ENCODE measurements at regions not wholly inside any gene's neighbourhood (a gene's known extent, or its start where the extent isn't known, plus 50 kb on each side); places are given as distances from the start of the nearest gene placed in this dataset.

DNA sequence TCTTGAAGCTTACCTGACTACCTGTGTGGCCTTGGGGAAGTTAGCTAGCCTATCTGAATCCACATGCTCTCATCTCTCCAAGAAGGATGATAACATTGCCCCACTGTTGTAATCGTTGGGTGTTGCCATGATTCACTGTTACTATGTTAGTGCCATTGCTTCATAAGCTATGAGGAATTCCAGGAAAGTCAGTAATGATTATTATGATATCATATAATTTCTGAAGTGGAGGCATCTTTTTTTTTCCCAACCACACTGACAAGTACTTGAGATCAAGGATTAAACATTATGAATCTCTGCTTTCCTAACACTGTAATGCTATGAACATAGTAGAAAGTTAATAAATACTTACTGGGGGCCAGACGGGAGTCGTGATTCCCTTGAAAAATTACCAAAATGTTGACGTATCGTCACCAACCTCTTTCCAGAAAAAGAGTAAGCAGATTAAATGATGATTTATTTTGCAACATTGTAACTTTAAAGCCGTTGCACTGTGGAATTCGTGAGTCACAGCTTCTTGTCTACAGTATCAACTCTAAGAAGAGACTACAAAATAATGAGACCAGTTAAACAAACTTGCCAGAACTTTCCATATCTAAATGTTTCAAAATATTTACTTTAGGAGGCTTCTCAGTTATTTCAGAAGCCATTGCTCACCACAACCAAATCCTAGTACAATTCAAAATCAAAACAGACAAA is 459.9 kb downstream of the PIK3C3 start:
- 95 to 99% methylated on average over 7 of the region's 7 CpGs for WGBS, 2 experiments

DNA sequence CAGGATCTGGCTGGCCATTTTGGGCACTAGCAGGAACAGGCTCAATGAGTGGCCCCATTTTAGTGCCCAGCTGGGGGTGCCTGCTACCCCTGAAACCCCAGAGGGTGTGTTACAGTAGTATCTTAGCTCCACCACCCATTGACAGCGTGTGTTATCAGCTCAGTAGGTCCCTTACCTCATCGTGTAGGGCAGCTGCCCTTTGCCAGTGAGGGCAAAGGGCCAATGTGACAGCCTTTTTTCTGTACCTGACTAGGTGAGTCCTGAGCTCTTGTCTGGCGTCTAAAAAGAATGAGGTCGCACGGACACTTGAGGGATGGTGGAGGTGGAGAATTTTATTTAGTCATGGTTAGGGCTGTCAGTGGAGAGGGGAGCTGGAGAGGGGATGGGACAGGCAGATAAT is 462.2 kb downstream of the PIK3C3 start:
- Histone ChIP-seq H3K4me1 (ENCODE audit: control insufficient read depth, insufficient read depth, low read length) (no peaks in the 10 kb centered on the region), H3K9me3 (ENCODE audit: control insufficient read depth, low read length) (no peaks in the 10 kb centered on the region), H3K4me3 (ENCODE audit: insufficient read depth, low read depth, low read length) (no peak overlapping the region), H3K27ac (ENCODE audit: insufficient read depth, low read depth, low read length, poor library complexity, severe bottlenecking) (no peak overlapping the region), H3K36me3 (ENCODE audit: control insufficient read depth, insufficient read depth, low read length) (no peaks in the 10 kb centered on the region), H3K27me3 (ENCODE audit: control insufficient read depth, insufficient read depth, low read length, poor library complexity, severe bottlenecking) (no peaks in the 10 kb centered on the region)
- WGBS, 2 experiments = 96% methylated on average over 5 of the region's 5 CpGs

More for the DNA sequence above, 459.9 kb downstream of the PIK3C3 start:
- Histone ChIP-seq H3K27me3 (ENCODE audit: control insufficient read depth, insufficient read depth, low read length, poor library complexity, severe bottlenecking) (no peaks in the 10 kb centered on the region), H3K4me3 (ENCODE audit: insufficient read depth, low read depth, low read length) (no peak overlapping the region), H3K36me3 (ENCODE audit: control insufficient read depth, insufficient read depth, low read length) (no peaks in the 10 kb centered on the region), H3K4me1 (ENCODE audit: control insufficient read depth, insufficient read depth, low read length) (no peaks in the 10 kb centered on the region), H3K27ac (ENCODE audit: insufficient read depth, low read depth, low read length, poor library complexity, severe bottlenecking) (no peak overlapping the region), H3K9me3 (ENCODE audit: control insufficient read depth, low read length) (no peaks in the 10 kb centered on the region)

DNA sequence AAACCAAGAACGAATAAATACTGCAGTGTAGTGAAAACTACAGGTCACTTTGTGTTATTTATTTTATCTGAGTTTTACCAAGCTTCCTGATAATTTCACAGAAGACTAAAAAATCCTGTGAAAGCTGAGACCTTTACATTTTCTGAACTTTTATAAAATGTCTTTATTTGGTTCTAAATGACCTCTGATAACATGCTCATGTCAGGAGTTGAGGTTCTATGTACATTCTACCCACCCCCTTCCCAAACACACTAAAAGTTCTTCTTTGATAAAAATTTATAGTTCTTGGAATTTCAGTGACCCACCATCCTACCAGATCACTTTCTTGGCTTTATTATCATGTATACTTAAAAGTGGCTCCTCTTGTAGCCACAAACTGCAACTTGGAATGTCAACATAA is 463.1 kb downstream of the PIK3C3 start:
- Histone ChIP-seq H3K27me3 (ENCODE audit: control insufficient read depth, insufficient read depth, low read length, poor library complexity, severe bottlenecking) (no peaks in the 10 kb centered on the region), H3K9me3 (ENCODE audit: control insufficient read depth, low read length) (no peaks in the 10 kb centered on the region), H3K4me1 (ENCODE audit: control insufficient read depth, insufficient read depth, low read length) (no peaks in the 10 kb centered on the region), H3K27ac (ENCODE audit: insufficient read depth, low read depth, low read length, poor library complexity, severe bottlenecking) (no peak overlapping the region), H3K4me3 (ENCODE audit: insufficient read depth, low read depth, low read length) (no peak overlapping the region), H3K36me3 (ENCODE audit: control insufficient read depth, insufficient read depth, low read length) (no peaks in the 10 kb centered on the region)
- WGBS, 2 experiments = 92% methylated on average over 1 of the region's 1 CpG; no CpG with 5 or more reads in 1 of the 2 experiments

DNA sequence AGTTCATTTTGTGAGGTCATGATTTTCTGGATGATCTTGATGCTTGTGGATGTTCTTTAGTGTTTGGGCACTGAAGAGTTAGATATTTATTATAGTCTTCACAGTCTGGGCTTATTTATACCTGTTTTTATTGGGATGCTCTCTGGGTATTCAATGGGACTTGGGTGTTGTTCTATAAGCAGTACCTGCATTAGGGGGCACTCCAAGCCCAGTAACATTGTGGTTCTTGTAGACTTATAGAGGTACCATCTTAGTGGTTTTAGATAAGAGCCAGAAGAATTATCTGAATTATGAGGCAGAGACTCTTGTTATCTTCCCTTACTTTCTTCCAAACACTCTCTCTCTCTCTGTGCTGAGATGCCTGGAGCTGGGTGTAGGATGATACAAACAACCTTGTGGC is 470.0 kb downstream of the PIK3C3 start:
- no peaks in the 10 kb centered on the region for H3K9me3 ChIP-seq (ENCODE audit: control insufficient read depth, low read length)
- no peaks in the 10 kb centered on the region for H3K36me3 ChIP-seq (ENCODE audit: control insufficient read depth, insufficient read depth, low read length)
- H3K27ac ChIP-seq (ENCODE audit: insufficient read depth, low read depth, low read length, poor library complexity, severe bottlenecking) = no peak overlapping the region
- H3K4me1 ChIP-seq (ENCODE audit: control insufficient read depth, insufficient read depth, low read length) = no peaks in the 10 kb centered on the region
- H3K4me3 ChIP-seq (ENCODE audit: insufficient read depth, low read depth, low read length) = no peak overlapping the region
- no peaks in the 10 kb centered on the region for H3K27me3 ChIP-seq (ENCODE audit: control insufficient read depth, insufficient read depth, low read length, poor library complexity, severe bottlenecking)

DNA sequence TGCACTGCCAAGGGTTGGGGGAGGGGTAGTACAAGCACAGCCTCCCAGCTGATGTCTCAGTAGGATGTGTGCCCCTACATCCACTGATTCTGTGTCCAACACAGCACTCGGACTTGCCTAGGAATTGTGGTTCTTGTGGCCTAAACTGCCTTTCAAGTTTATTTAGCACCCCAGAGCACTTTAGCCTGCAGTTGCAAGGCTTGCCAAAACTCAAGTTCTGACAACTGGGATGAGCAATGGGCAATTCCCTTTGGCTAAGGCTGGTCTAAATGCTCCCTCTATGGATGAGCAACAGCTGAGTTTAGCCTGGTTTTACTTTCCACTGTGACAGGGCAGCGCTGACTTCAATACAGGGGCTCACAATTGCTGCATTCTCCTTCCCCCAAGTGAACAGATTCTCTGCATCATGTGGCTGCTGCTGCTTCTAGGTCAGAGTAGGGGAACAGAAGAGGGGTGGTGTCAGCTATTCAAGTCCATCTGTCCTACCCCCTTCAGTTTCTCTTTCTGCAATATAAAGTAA is 471.5 kb downstream of the PIK3C3 start:
- H3K9me3 ChIP-seq (ENCODE audit: control insufficient read depth, low read length) = no peaks in the 10 kb centered on the region
- no peak overlapping the region for H3K27ac ChIP-seq (ENCODE audit: insufficient read depth, low read depth, low read length, poor library complexity, severe bottlenecking)
- no peak overlapping the region for H3K4me3 ChIP-seq (ENCODE audit: insufficient read depth, low read depth, low read length)
- no peaks in the 10 kb centered on the region for H3K27me3 ChIP-seq (ENCODE audit: control insufficient read depth, insufficient read depth, low read length, poor library complexity, severe bottlenecking)
- H3K36me3 ChIP-seq (ENCODE audit: control insufficient read depth, insufficient read depth, low read length) = no peaks in the 10 kb centered on the region
- H3K4me1 ChIP-seq (ENCODE audit: control insufficient read depth, insufficient read depth, low read length) = no peaks in the 10 kb centered on the region
- 82 to 90% methylated on average over 2 of the region's 2 CpGs for WGBS, 2 experiments

DNA sequence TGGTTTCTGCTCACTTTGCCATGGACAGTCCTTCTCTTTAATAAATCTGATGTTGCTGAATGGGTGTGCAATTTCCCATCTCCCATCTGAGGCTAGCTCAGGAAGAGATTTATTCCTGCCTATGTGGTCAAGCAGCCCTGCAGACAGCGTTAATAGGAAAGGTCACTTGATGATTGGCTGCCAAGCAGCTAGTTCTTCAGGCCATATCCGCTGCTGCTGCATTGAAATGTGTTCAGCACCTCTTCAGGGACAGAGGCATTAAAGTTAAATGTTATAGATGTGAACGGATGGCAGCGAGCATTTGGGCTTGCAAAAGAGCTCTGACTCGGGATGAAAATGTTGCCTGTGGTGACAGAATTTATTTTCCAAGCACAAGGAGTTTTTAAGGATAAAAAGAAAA is 474.2 kb downstream of the PIK3C3 start:
- Histone ChIP-seq H3K27ac (ENCODE audit: insufficient read depth, low read depth, low read length, poor library complexity, severe bottlenecking) (no peak overlapping the region), H3K9me3 (ENCODE audit: control insufficient read depth, low read length) (no peaks in the 10 kb centered on the region), H3K4me3 (ENCODE audit: insufficient read depth, low read depth, low read length) (no peak overlapping the region), H3K4me1 (ENCODE audit: control insufficient read depth, insufficient read depth, low read length) (no peaks in the 10 kb centered on the region), H3K27me3 (ENCODE audit: control insufficient read depth, insufficient read depth, low read length, poor library complexity, severe bottlenecking) (no peaks in the 10 kb centered on the region), H3K36me3 (ENCODE audit: control insufficient read depth, insufficient read depth, low read length) (no peaks in the 10 kb centered on the region)
- WGBS, 2 experiments = 85 to 92% methylated on average over 5 of the region's 5 CpGs

DNA sequence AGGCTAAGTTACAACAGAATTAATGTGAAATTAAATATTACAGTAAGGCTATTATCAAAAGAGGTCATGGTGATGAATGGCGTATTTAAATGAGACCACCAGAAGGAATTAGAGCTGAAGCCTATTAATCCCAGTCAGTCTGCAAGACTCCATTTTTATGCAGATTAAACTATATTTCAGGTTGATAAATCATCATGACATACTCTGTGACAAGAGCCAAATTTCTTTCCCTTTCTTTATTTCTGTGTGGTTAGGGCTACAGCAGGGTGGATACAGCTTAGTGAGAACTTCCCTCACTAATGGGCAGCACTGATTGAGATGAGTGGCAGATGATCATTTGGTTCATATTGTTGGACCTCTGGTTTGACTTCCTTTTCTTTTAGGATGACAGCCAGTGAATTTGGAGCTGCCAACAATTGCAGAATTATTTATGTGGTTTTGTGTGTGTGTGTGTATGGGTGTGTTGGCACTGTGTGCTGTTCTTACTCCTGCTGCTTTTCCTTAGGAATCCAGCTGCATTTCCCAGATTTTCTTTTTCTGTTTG is 481.3 kb downstream of the PIK3C3 start:
- WGBS, 2 experiments = 92 to 100% methylated on average over 1 of the region's 1 CpG

DNA sequence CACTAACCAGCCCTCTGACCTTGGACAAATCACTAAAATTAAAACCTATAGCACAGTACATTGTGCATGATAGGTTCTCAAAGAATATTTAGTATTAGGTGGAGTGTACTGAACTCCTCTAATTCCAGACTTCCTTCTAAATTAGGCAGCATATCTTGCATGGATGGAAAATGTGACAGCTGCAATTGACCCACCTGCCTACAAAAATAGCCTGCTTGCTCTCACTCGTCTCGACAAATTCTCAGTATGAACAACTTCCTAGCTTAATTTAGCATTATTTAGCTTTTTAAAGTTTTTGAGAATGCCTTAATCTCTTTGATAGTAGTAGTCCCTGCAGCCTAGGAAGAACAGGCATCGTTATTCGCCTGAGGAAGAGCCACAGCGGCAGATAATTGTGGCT is 482.0 kb downstream of the PIK3C3 start:
- no peaks in the 10 kb centered on the region for H3K36me3 ChIP-seq (ENCODE audit: control insufficient read depth, insufficient read depth, low read length)
- no peak overlapping the region for H3K4me3 ChIP-seq (ENCODE audit: insufficient read depth, low read depth, low read length)
- no peak overlapping the region for H3K27ac ChIP-seq (ENCODE audit: insufficient read depth, low read depth, low read length, poor library complexity, severe bottlenecking)
- H3K9me3 ChIP-seq (ENCODE audit: control insufficient read depth, low read length) = no peaks in the 10 kb centered on the region
- no peaks in the 10 kb centered on the region for H3K27me3 ChIP-seq (ENCODE audit: control insufficient read depth, insufficient read depth, low read length, poor library complexity, severe bottlenecking)
- 97 to 100% methylated on average over 3 to 5 of the region's 5 CpGs for WGBS, 2 experiments
- no peaks in the 10 kb centered on the region for H3K4me1 ChIP-seq (ENCODE audit: control insufficient read depth, insufficient read depth, low read length)

More for the DNA sequence above, 481.3 kb downstream of the PIK3C3 start:
- H3K27ac ChIP-seq (ENCODE audit: insufficient read depth, low read depth, low read length, poor library complexity, severe bottlenecking) = no peak overlapping the region
- no peaks in the 10 kb centered on the region for H3K36me3 ChIP-seq (ENCODE audit: control insufficient read depth, insufficient read depth, low read length)
- H3K9me3 ChIP-seq (ENCODE audit: control insufficient read depth, low read length) = no peaks in the 10 kb centered on the region
- H3K27me3 ChIP-seq (ENCODE audit: control insufficient read depth, insufficient read depth, low read length, poor library complexity, severe bottlenecking) = no peaks in the 10 kb centered on the region
- no peaks in the 10 kb centered on the region for H3K4me1 ChIP-seq (ENCODE audit: control insufficient read depth, insufficient read depth, low read length)
- no peak overlapping the region for H3K4me3 ChIP-seq (ENCODE audit: insufficient read depth, low read depth, low read length)

DNA sequence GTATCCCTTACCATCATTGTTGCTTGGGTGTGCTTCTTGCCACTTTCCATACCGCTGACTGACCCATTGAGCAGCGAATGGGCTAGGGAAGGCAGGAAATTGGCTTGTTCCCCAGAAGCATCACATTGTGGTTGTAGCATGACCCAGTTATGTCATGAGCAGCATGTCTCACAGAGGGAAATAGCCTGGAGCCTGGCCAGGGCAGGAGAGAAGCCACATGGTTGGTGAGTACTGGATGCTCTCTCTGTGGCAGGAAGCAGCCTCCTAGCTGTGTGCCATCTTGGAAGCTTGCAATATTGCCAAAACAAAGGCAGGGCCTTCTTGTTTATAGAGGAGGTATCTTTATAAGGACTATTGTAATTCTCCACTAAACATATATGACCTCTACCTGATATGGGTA is 482.6 kb downstream of the PIK3C3 start:
- Histone ChIP-seq H3K36me3 (ENCODE audit: control insufficient read depth, insufficient read depth, low read length) (no peaks in the 10 kb centered on the region), H3K27me3 (ENCODE audit: control insufficient read depth, insufficient read depth, low read length, poor library complexity, severe bottlenecking) (no peaks in the 10 kb centered on the region), H3K27ac (ENCODE audit: insufficient read depth, low read depth, low read length, poor library complexity, severe bottlenecking) (no peak overlapping the region), H3K4me3 (ENCODE audit: insufficient read depth, low read depth, low read length) (no peak overlapping the region), H3K9me3 (ENCODE audit: control insufficient read depth, low read length) (no peaks in the 10 kb centered on the region), H3K4me1 (ENCODE audit: control insufficient read depth, insufficient read depth, low read length) (no peaks in the 10 kb centered on the region)
- 95% methylated on average over 2 of the region's 2 CpGs for WGBS, 2 experiments

DNA sequence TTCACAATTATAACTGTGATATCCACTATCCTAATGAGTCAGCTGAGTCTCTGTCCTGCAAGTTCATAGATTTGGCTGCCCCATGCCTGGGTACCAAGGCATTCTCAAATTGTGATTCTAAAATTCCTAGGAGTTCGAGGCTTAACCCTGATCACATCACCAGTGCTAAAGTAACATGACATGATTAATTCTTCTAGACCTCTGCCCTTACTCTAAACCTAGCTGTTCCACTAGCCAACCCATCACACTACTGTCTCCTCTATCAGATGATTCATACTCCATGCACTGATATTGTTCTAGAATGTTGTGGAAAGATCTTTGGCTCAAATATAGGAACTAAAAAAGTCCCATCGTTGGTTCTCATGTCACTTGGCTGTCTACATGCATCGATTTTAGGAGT is 487.6 kb downstream of the PIK3C3 start:
- H3K9me3 ChIP-seq (ENCODE audit: control insufficient read depth, low read length) = peaks cover 3% of the 10 kb centered on the region
- H3K36me3 ChIP-seq (ENCODE audit: control insufficient read depth, insufficient read depth, low read length) = no peaks in the 10 kb centered on the region
- WGBS, 2 experiments = 91 to 95% methylated on average over 3 of the region's 3 CpGs
- H3K4me1 ChIP-seq (ENCODE audit: control insufficient read depth, insufficient read depth, low read length) = no peaks in the 10 kb centered on the region
- no peaks in the 10 kb centered on the region for H3K27me3 ChIP-seq (ENCODE audit: control insufficient read depth, insufficient read depth, low read length, poor library complexity, severe bottlenecking)
- H3K27ac ChIP-seq (ENCODE audit: insufficient read depth, low read depth, low read length, poor library complexity, severe bottlenecking) = no peak overlapping the region
- H3K4me3 ChIP-seq (ENCODE audit: insufficient read depth, low read depth, low read length) = no peak overlapping the region
